ENCODE measurements at regions not wholly inside any gene's neighbourhood (a gene's known extent, or its start where the extent isn't known, plus 50 kb on each side); places are given as distances from the start of the nearest gene placed in this dataset.

DNA sequence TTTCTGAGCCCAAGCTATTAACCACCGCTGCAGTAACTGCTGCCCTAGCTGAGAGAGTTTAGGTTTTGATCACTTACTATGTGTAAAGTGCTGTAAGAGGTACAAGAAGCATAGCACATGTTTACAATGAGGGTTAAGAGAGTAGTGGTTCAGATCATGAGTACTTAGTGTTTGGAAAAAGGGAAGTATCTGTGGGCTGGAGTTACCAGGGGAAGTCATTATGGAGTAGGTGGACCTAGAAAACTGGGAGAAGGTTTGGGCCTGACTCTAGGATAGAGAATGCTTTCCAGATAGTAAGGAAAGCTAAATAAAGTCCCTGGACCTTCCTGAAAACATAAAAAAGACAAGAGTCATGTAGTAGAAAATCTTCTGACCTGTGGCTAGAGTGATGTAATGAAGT, 149.6 kb upstream of the PLXNA2 start:
- TF ChIP-seq, protein P1, sequence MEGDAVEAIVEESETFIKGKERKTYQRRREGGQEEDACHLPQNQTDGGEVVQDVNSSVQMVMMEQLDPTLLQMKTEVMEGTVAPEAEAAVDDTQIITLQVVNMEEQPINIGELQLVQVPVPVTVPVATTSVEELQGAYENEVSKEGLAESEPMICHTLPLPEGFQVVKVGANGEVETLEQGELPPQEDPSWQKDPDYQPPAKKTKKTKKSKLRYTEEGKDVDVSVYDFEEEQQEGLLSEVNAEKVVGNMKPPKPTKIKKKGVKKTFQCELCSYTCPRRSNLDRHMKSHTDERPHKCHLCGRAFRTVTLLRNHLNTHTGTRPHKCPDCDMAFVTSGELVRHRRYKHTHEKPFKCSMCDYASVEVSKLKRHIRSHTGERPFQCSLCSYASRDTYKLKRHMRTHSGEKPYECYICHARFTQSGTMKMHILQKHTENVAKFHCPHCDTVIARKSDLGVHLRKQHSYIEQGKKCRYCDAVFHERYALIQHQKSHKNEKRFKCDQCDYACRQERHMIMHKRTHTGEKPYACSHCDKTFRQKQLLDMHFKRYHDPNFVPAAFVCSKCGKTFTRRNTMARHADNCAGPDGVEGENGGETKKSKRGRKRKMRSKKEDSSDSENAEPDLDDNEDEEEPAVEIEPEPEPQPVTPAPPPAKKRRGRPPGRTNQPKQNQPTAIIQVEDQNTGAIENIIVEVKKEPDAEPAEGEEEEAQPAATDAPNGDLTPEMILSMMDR (IDR thresholded peaks at IDR 0.05) = no peak
- no peak for TF ChIP-seq POLR2A (IDR thresholded peaks at IDR 0.05)

Measured in lower leg skin (tissue), 3 donors.